ENCODE measurements at regions not wholly inside any gene's neighbourhood (a gene's known extent, or its start where the extent isn't known, plus 50 kb on each side); places are given as distances from the start of the nearest gene placed in this dataset.

DNA sequence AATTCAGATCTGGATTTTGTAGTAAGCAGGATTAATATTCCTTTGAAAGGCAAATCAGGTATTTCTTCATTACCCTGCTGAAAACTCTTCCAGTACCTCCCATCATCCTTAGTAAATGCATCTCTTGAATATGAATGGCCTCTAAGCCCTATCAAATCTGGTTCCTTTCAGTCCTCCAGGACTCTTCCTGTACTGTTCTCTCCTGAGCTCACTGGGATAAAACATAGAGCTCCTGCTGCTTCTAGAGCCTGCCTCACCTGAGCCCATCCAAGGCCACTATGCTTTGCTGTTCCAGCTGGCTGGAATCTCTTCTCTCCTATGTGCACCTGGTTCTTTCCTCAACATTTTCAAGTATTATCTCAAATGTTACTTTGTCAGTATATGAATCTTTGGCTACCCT, 803.3 kb upstream of the CTNND2 start:
- DNase-seq, result no peak
- TF ChIP-seq, protein P1, sequence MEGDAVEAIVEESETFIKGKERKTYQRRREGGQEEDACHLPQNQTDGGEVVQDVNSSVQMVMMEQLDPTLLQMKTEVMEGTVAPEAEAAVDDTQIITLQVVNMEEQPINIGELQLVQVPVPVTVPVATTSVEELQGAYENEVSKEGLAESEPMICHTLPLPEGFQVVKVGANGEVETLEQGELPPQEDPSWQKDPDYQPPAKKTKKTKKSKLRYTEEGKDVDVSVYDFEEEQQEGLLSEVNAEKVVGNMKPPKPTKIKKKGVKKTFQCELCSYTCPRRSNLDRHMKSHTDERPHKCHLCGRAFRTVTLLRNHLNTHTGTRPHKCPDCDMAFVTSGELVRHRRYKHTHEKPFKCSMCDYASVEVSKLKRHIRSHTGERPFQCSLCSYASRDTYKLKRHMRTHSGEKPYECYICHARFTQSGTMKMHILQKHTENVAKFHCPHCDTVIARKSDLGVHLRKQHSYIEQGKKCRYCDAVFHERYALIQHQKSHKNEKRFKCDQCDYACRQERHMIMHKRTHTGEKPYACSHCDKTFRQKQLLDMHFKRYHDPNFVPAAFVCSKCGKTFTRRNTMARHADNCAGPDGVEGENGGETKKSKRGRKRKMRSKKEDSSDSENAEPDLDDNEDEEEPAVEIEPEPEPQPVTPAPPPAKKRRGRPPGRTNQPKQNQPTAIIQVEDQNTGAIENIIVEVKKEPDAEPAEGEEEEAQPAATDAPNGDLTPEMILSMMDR (IDR thresholded peaks at IDR 0.05; ENCODE audit: partially characterized antibody, unreplicated experiment), result no peak
- no peak overlapping the region for H3K27ac Mint-ChIP-seq (ENCODE audit: unreplicated experiment)
- H3K36me3 Mint-ChIP-seq (ENCODE audit: unreplicated experiment), result no peaks in the 10 kb centered on the region
- H3K4me3 Mint-ChIP-seq (ENCODE audit: unreplicated experiment), result no peak overlapping the region
- no peaks in the 10 kb centered on the region for H3K4me1 Mint-ChIP-seq (ENCODE audit: low read depth, unreplicated experiment)
- peaks cover 3% of the 10 kb centered on the region for H3K27me3 Mint-ChIP-seq (ENCODE audit: unreplicated experiment)
- no peaks in the 10 kb centered on the region for H3K9me3 Mint-ChIP-seq (ENCODE audit: unreplicated experiment)

- TF ChIP-seq, protein P1 (IDR thresholded peaks at IDR 0.05; ENCODE audit: partially characterized antibody, unreplicated experiment), result no peak
- Mint-ChIP-seq H3K27me3 (ENCODE audit: unreplicated experiment) (peaks cover 3% of the 10 kb centered on the region), H3K36me3 (ENCODE audit: unreplicated experiment) (no peaks in the 10 kb centered on the region), H3K27ac (ENCODE audit: unreplicated experiment) (no peak overlapping the region), H3K4me1 (ENCODE audit: low read depth, unreplicated experiment) (no peaks in the 10 kb centered on the region), H3K9me3 (ENCODE audit: unreplicated experiment) (no peaks in the 10 kb centered on the region), H3K4me3 (ENCODE audit: unreplicated experiment) (no peak overlapping the region)
- DNase-seq, result no peak
Observed at GRCh38 chr5:12704955-12705354, 800.7 kb upstream of the CTNND2 start.

DNA sequence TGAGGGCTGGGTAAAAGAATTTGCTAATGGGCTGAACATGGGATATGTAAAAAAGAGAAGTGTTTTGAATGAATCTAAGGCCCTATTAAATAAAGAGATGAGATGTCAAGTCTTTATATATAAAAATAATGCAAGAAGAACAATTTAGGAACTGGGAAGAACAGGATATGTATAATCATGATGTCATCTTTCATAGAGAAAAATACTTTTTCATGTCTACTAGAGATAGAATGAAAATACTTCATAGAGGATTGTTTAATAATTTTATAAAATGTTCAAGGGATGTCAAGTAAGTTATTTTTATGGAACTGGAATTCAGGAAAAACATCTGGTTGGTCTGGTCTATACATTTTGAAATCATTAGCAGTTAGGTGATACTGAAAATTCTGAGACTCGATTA, 799.0 kb upstream of the CTNND2 start:
- Mint-ChIP-seq H3K4me3 (ENCODE audit: unreplicated experiment) (no peak overlapping the region), H3K27ac (ENCODE audit: unreplicated experiment) (no peak overlapping the region), H3K36me3 (ENCODE audit: unreplicated experiment) (no peaks in the 10 kb centered on the region), H3K27me3 (ENCODE audit: unreplicated experiment) (peaks cover 3% of the 10 kb centered on the region), H3K9me3 (ENCODE audit: unreplicated experiment) (no peaks in the 10 kb centered on the region), H3K4me1 (ENCODE audit: low read depth, unreplicated experiment) (no peaks in the 10 kb centered on the region)
- TF ChIP-seq, protein P1 (IDR thresholded peaks at IDR 0.05; ENCODE audit: partially characterized antibody, unreplicated experiment), result no peak
- no peak for DNase-seq

- Mint-ChIP-seq H3K9me3 (ENCODE audit: unreplicated experiment) (no peaks in the 10 kb centered on the region), H3K4me1 (ENCODE audit: low read depth, unreplicated experiment) (no peaks in the 10 kb centered on the region), H3K27me3 (ENCODE audit: unreplicated experiment) (peaks cover 2% of the 10 kb centered on the region), H3K4me3 (ENCODE audit: unreplicated experiment) (no peak overlapping the region), H3K36me3 (ENCODE audit: unreplicated experiment) (no peaks in the 10 kb centered on the region), H3K27ac (ENCODE audit: unreplicated experiment) (no peak overlapping the region)
- DNase-seq, result no peak
- TF ChIP-seq, protein P1 (IDR thresholded peaks at IDR 0.05; ENCODE audit: partially characterized antibody, unreplicated experiment), result no peak
Observed at GRCh38 chr5:12695651-12696050, 791.4 kb upstream of the CTNND2 start.

GRCh38 chr5:12691330-12691729, 787.1 kb upstream of the CTNND2 start:
- DNase-seq, result no peak

More at GRCh38 chr5:12691330-12691729, 787.1 kb upstream of the CTNND2 start:
- no peaks in the 10 kb centered on the region for H3K36me3 Mint-ChIP-seq (ENCODE audit: unreplicated experiment)
- H3K27me3 Mint-ChIP-seq (ENCODE audit: unreplicated experiment), result peaks cover 2% of the 10 kb centered on the region
- no peaks in the 10 kb centered on the region for H3K9me3 Mint-ChIP-seq (ENCODE audit: unreplicated experiment)
- H3K4me1 Mint-ChIP-seq (ENCODE audit: low read depth, unreplicated experiment), result no peaks in the 10 kb centered on the region
- no peak overlapping the region for H3K4me3 Mint-ChIP-seq (ENCODE audit: unreplicated experiment)
- TF ChIP-seq, protein P1 (IDR thresholded peaks at IDR 0.05; ENCODE audit: partially characterized antibody, unreplicated experiment), result no peak
- H3K27ac Mint-ChIP-seq (ENCODE audit: unreplicated experiment), result no peak overlapping the region
